ENCODE measurements at regions not wholly inside any gene's neighbourhood (a gene's known extent, or its start where the extent isn't known, plus 50 kb on each side); places are given as distances from the start of the nearest gene placed in this dataset.

- TF ChIP-seq, protein P1, sequence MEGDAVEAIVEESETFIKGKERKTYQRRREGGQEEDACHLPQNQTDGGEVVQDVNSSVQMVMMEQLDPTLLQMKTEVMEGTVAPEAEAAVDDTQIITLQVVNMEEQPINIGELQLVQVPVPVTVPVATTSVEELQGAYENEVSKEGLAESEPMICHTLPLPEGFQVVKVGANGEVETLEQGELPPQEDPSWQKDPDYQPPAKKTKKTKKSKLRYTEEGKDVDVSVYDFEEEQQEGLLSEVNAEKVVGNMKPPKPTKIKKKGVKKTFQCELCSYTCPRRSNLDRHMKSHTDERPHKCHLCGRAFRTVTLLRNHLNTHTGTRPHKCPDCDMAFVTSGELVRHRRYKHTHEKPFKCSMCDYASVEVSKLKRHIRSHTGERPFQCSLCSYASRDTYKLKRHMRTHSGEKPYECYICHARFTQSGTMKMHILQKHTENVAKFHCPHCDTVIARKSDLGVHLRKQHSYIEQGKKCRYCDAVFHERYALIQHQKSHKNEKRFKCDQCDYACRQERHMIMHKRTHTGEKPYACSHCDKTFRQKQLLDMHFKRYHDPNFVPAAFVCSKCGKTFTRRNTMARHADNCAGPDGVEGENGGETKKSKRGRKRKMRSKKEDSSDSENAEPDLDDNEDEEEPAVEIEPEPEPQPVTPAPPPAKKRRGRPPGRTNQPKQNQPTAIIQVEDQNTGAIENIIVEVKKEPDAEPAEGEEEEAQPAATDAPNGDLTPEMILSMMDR (conservative IDR thresholded peaks at IDR 0.05; ENCODE audit: low read length), result no peak
- no peak for TF ChIP-seq EZH2phosphoT487 (IDR thresholded peaks at IDR 0.05; ENCODE audit: borderline replicate concordance, low read depth, low read length)
Measured at GRCh38 chr2:167510071-167510759, 621.9 kb downstream of the XIRP2 start.
